ENCODE measurements at regions not wholly inside any gene's neighbourhood (a gene's known extent, or its start where the extent isn't known, plus 50 kb on each side); places are given as distances from the start of the nearest gene placed in this dataset.

GRCh38 chr1:198948895-198949659 is 310.2 kb downstream of the PTPRC start:
- H3K27ac Mint-ChIP-seq (ENCODE audit: unreplicated experiment): no peak overlapping the region

GRCh38 chr1:198950036-198950435 is 311.2 kb downstream of the PTPRC start:
- H3K4me3 ChIP-seq (ENCODE audit: low read depth, low read length): no peak overlapping the region
- Mint-ChIP-seq H3K27me3 (ENCODE audit: insufficient read depth, unreplicated experiment) (no peaks in the 10 kb centered on the region), H3K9me3 (ENCODE audit: unreplicated experiment) (peaks cover 10% of the 10 kb centered on the region), H3K4me1 (ENCODE audit: low read depth, unreplicated experiment) (peaks cover 18% of the 10 kb centered on the region), H3K27ac (ENCODE audit: unreplicated experiment) (no peak overlapping the region), H3K4me3 (ENCODE audit: unreplicated experiment) (no peak overlapping the region), H3K36me3 (ENCODE audit: insufficient read depth, unreplicated experiment) (no peaks in the 10 kb centered on the region)
- intact Hi-C loops (cut with micrococcal nuclease; ENCODE audit: unreplicated experiment): no loop called here
- no peaks in the 10 kb centered on the region for H3K4me1 ChIP-seq
- ChIA-PET POLR2A (no interaction called here), CTCF (no interaction called here)
- DNase-seq: no peak
- H3K36me3 ChIP-seq (ENCODE audit: control insufficient read depth, insufficient read depth, low read length): no peaks in the 10 kb centered on the region
- no TSS peak for BruUV-seq (replicated peaks)
- H3K9me3 ChIP-seq: peaks cover 5% of the 10 kb centered on the region
- TF ChIP-seq CTCF (IDR thresholded peaks at IDR 0.05; ENCODE audit: insufficient read depth in 1 of 2, low read depth in 1 of 2, low read length in 1 of 2, severe bottlenecking in 1 of 2, unreplicated experiment in 1 of 2): no peak
- H3K27me3 ChIP-seq (replicated peaks; ENCODE audit: control insufficient read depth, insufficient read depth, low read length): no peaks in the 10 kb centered on the region

More at GRCh38 chr1:198948895-198949659, 310.2 kb downstream of the PTPRC start:
- H3K27me3 Mint-ChIP-seq (ENCODE audit: insufficient read depth, unreplicated experiment): no peaks in the 10 kb centered on the region
- intact Hi-C loops (cut with micrococcal nuclease; ENCODE audit: unreplicated experiment): no loop called here
- Histone ChIP-seq H3K4me3 (ENCODE audit: low read depth, low read length) (no peak overlapping the region), H3K4me1 (no peaks in the 10 kb centered on the region), H3K9me3 (no peaks in the 10 kb centered on the region), H3K27me3 (replicated peaks; ENCODE audit: control insufficient read depth, insufficient read depth, low read length) (no peaks in the 10 kb centered on the region), H3K36me3 (ENCODE audit: control insufficient read depth, insufficient read depth, low read length) (no peaks in the 10 kb centered on the region)
- no peaks in the 10 kb centered on the region for H3K36me3 Mint-ChIP-seq (ENCODE audit: insufficient read depth, unreplicated experiment)
- peaks cover 13% of the 10 kb centered on the region for H3K4me1 Mint-ChIP-seq (ENCODE audit: low read depth, unreplicated experiment)
- DNase-seq: no peak
- POLR2A ChIA-PET: no interaction called here
- H3K4me3 Mint-ChIP-seq (ENCODE audit: unreplicated experiment): no peak overlapping the region
- BruUV-seq (replicated peaks): no TSS peak
- no peak for TF ChIP-seq CTCF (IDR thresholded peaks at IDR 0.05; ENCODE audit: insufficient read depth in 1 of 2, low read depth in 1 of 2, low read length in 1 of 2, severe bottlenecking in 1 of 2, unreplicated experiment in 1 of 2)
- CTCF ChIA-PET: no interaction called here
- peaks cover 3% of the 10 kb centered on the region for H3K9me3 Mint-ChIP-seq (ENCODE audit: unreplicated experiment)

- H3K36me3 Mint-ChIP-seq (ENCODE audit: insufficient read depth, unreplicated experiment): no peaks in the 10 kb centered on the region
- no peaks in the 10 kb centered on the region for H3K27me3 Mint-ChIP-seq (ENCODE audit: insufficient read depth, unreplicated experiment)
- Histone ChIP-seq H3K27me3 (replicated peaks; ENCODE audit: control insufficient read depth, insufficient read depth, low read length) (no peaks in the 10 kb centered on the region), H3K9me3 (peaks cover 8% of the 10 kb centered on the region), H3K4me1 (no peaks in the 10 kb centered on the region), H3K4me3 (ENCODE audit: low read depth, low read length) (no peak overlapping the region), H3K36me3 (ENCODE audit: control insufficient read depth, insufficient read depth, low read length) (no peaks in the 10 kb centered on the region)
- H3K4me1 Mint-ChIP-seq (ENCODE audit: low read depth, unreplicated experiment): peaks cover 14% of the 10 kb centered on the region
- no TSS peak for BruUV-seq (replicated peaks)
- no peak overlapping the region for H3K27ac Mint-ChIP-seq (ENCODE audit: unreplicated experiment)
- peaks cover 10% of the 10 kb centered on the region for H3K9me3 Mint-ChIP-seq (ENCODE audit: unreplicated experiment)
- H3K4me3 Mint-ChIP-seq (ENCODE audit: unreplicated experiment): no peak overlapping the region
- intact Hi-C loops (cut with micrococcal nuclease; ENCODE audit: unreplicated experiment): no loop called here
- ChIA-PET CTCF (no interaction called here), POLR2A (no interaction called here)
- DNase-seq: no peak
- no peak for TF ChIP-seq CTCF (IDR thresholded peaks at IDR 0.05; ENCODE audit: insufficient read depth in 1 of 2, low read depth in 1 of 2, low read length in 1 of 2, severe bottlenecking in 1 of 2, unreplicated experiment in 1 of 2)
Observed at GRCh38 chr1:198955085-198955484, 316.2 kb downstream of the PTPRC start.

All from Caco-2 (cell line).